Stimulated activated naive CD8-positive, alpha-beta T cell treated with anti-CD3 and anti-CD28 coated beads, Interleukin-15, amount 100 ng/mL, for 72 hours (primary cell): ENCODE measurements at regions not wholly inside any gene's neighbourhood (a gene's known extent, or its start where the extent isn't known, plus 50 kb on each side); places are given as distances from the start of the nearest gene placed in this dataset.
"Not testable (repeated sequence)": the region's sequence is repeated elsewhere in the genome, so short reads cannot be mapped to it uniquely, and the experiment has no call there.

ENCODE experiments used
- ATAC-seq: fragments of 150-1000 bp; cut with Tn5 transposase; 2 replicates; pipeline ENCODE4 v1.10.0; 2021; ENCODE audit warnings: mild to moderate bottlenecking, moderate library complexity
- DNase-seq, 2 donors: peaks; one replicate each; pipeline ENCODE4 v3.0.0; 2021 to 2022
- H3K27ac Mint-ChIP-seq, 2 donors: one replicate each; pipeline ENCODE4 v1.8.0; 2022; ENCODE audit warnings: mild to moderate bottlenecking in 2 of 2, mixed read lengths in 2 of 2, moderate library complexity in 2 of 2
- H3K27me3 Mint-ChIP-seq: one replicate; pipeline ENCODE4 v1.8.0; 2022; ENCODE audit warnings: mixed read lengths
- H3K4me1 Mint-ChIP-seq: one replicate; pipeline ENCODE4 v1.8.0; 2022; ENCODE audit warnings: mild to moderate bottlenecking, mixed read lengths
- H3K4me3 Mint-ChIP-seq, 2 donors: one replicate each; pipeline ENCODE4 v1.8.0; 2022; ENCODE audit warnings: mild to moderate bottlenecking in 2 of 2, mixed read lengths in 2 of 2, moderate library complexity in 1 of 2
- H3K9me3 Mint-ChIP-seq, 2 donors: one replicate each; pipeline ENCODE4 v1.8.0; 2022; ENCODE audit warnings: mixed read lengths in 2 of 2

- Mint-ChIP-seq H3K27me3 (no peaks in the 10 kb centered on the region), H3K4me1 (no peaks in the 10 kb centered on the region), H3K27ac (no peak overlapping the region), H3K4me3 (no peak overlapping the region), H3K9me3 (no peaks in the 10 kb centered on the region)
- ATAC-seq (no peak), DNase-seq (no peak)
Observed at GRCh38 chr3:81989274-81989673, 227.8 kb upstream of the GBE1 start.

- H3K9me3 Mint-ChIP-seq, H3K27me3 Mint-ChIP-seq, ATAC-seq, H3K27ac Mint-ChIP-seq, H3K4me1 Mint-ChIP-seq, DNase-seq, H3K4me3 Mint-ChIP-seq: not testable (repeated sequence)
Observed at GRCh38 chr3:81987412-81987811, 226.0 kb upstream of the GBE1 start.

- Mint-ChIP-seq H3K4me1 (no peaks in the 10 kb centered on the region), H3K27ac (no peak overlapping the region), H3K27me3 (no peaks in the 10 kb centered on the region), H3K4me3 (no peak overlapping the region), H3K9me3 (no peaks in the 10 kb centered on the region)
- no peak for DNase-seq
- ATAC-seq, result no peak
Observed at GRCh38 chr3:81985996-81986723, 224.7 kb upstream of the GBE1 start.

- ATAC-seq (no peak), DNase-seq (no peak)
- no peak overlapping the region for H3K4me3 Mint-ChIP-seq
- no peaks in the 10 kb centered on the region for H3K4me1 Mint-ChIP-seq
- H3K27me3 Mint-ChIP-seq, result no peaks in the 10 kb centered on the region
- H3K9me3 Mint-ChIP-seq, result no peaks in the 10 kb centered on the region
- H3K27ac Mint-ChIP-seq, result no peak overlapping the region
Observed at GRCh38 chr3:81983382-81983781, 221.9 kb upstream of the GBE1 start.

GRCh38 chr3:81980596-81981494 is 219.4 kb upstream of the GBE1 start:
- ATAC-seq, result no peak
- Mint-ChIP-seq H3K9me3 (no peaks in the 10 kb centered on the region), H3K4me3 (no peak overlapping the region), H3K4me1 (no peaks in the 10 kb centered on the region), H3K27ac (no peak overlapping the region), H3K27me3 (no peaks in the 10 kb centered on the region)
- DNase-seq, result no peak

- Mint-ChIP-seq H3K27ac (no peak overlapping the region), H3K4me1 (no peaks in the 10 kb centered on the region)
- no peak for DNase-seq
Observed at GRCh38 chr3:81974751-81975150, 213.3 kb upstream of the GBE1 start.

GRCh38 chr3:81968658-81969057 is 207.2 kb upstream of the GBE1 start:
- no peak for ATAC-seq
- Mint-ChIP-seq H3K9me3 (peaks cover 0 to 6% of the 10 kb centered on the region in 2 donors), H3K4me3 (no peak overlapping the region), H3K27me3 (peaks cover 7% of the 10 kb centered on the region), H3K27ac (no peak overlapping the region), H3K4me1 (no peaks in the 10 kb centered on the region)
- no peak for DNase-seq

More at GRCh38 chr3:81974751-81975150, 213.3 kb upstream of the GBE1 start:
- no peak for ATAC-seq
- Mint-ChIP-seq H3K9me3 (peaks cover 0 to 6% of the 10 kb centered on the region in 2 donors), H3K4me3 (no peak overlapping the region), H3K27me3 (peaks cover 7% of the 10 kb centered on the region)

GRCh38 chr3:81967393-81967792 is 205.9 kb upstream of the GBE1 start:
- peaks cover 0 to 6% of the 10 kb centered on the region in 2 donors for H3K9me3 Mint-ChIP-seq
- H3K27ac Mint-ChIP-seq, result no peak overlapping the region
- H3K4me1 Mint-ChIP-seq, result no peaks in the 10 kb centered on the region
- ATAC-seq (no peak), DNase-seq (no peak)
- H3K4me3 Mint-ChIP-seq, result no peak overlapping the region
- peaks cover 7% of the 10 kb centered on the region for H3K27me3 Mint-ChIP-seq

- Mint-ChIP-seq H3K27ac (no peak overlapping the region), H3K4me3 (no peak overlapping the region), H3K27me3 (peaks cover under 1% of the 10 kb centered on the region), H3K4me1 (no peaks in the 10 kb centered on the region), H3K9me3 (no peaks in the 10 kb centered on the region)
- DNase-seq (no peak), ATAC-seq (no peak)
Observed at GRCh38 chr3:81965696-81966095, 204.3 kb upstream of the GBE1 start.

GRCh38 chr3:81962396-81962795 is 201.0 kb upstream of the GBE1 start:
- no peak overlapping the region for H3K27ac Mint-ChIP-seq
- H3K4me3 Mint-ChIP-seq, result no peak overlapping the region
- H3K4me1 Mint-ChIP-seq, result no peaks in the 10 kb centered on the region
- peaks cover 0 to 13% of the 10 kb centered on the region in 2 donors for H3K9me3 Mint-ChIP-seq
- no peak for DNase-seq
- no peaks in the 10 kb centered on the region for H3K27me3 Mint-ChIP-seq
- ATAC-seq, result no peak

GRCh38 chr3:81958972-81959640 is 197.7 kb upstream of the GBE1 start:
- no peaks in the 10 kb centered on the region for H3K4me1 Mint-ChIP-seq
- H3K9me3 Mint-ChIP-seq, result peaks cover 0 to 13% of the 10 kb centered on the region in 2 donors
- no peak overlapping the region for H3K27ac Mint-ChIP-seq
- ATAC-seq (no peak), DNase-seq (no peak)
- no peaks in the 10 kb centered on the region for H3K27me3 Mint-ChIP-seq
- no peak overlapping the region for H3K4me3 Mint-ChIP-seq

- no peaks in the 10 kb centered on the region for H3K4me1 Mint-ChIP-seq
- H3K27ac Mint-ChIP-seq, result no peak overlapping the region
- DNase-seq (no peak), ATAC-seq (no peak)
- no peak overlapping the region for H3K4me3 Mint-ChIP-seq
- H3K27me3 Mint-ChIP-seq, result no peaks in the 10 kb centered on the region
- peaks cover 0 to 13% of the 10 kb centered on the region in 2 donors for H3K9me3 Mint-ChIP-seq
Observed at GRCh38 chr3:81955878-81956277, 194.4 kb upstream of the GBE1 start.

GRCh38 chr3:81953111-81953510 is 191.7 kb upstream of the GBE1 start:
- no peaks in the 10 kb centered on the region for H3K4me1 Mint-ChIP-seq
- ATAC-seq, result no peak
- H3K4me3 Mint-ChIP-seq, result no peak overlapping the region
- H3K27ac Mint-ChIP-seq, result no peak overlapping the region
- DNase-seq, result no peak
- peaks cover 0 to 4% of the 10 kb centered on the region in 2 donors for H3K9me3 Mint-ChIP-seq
- H3K27me3 Mint-ChIP-seq, result no peaks in the 10 kb centered on the region

GRCh38 chr3:81952141-81952540 is 190.7 kb upstream of the GBE1 start:
- no peak for ATAC-seq
- Mint-ChIP-seq H3K4me1 (no peaks in the 10 kb centered on the region), H3K4me3 (no peak overlapping the region), H3K27ac (no peak overlapping the region), H3K9me3 (no peaks in the 10 kb centered on the region), H3K27me3 (no peaks in the 10 kb centered on the region)
- DNase-seq, result no peak

GRCh38 chr3:81951636-81952035 is 190.2 kb upstream of the GBE1 start:
- Mint-ChIP-seq H3K27me3 (no peaks in the 10 kb centered on the region), H3K9me3 (no peaks in the 10 kb centered on the region), H3K4me1 (no peaks in the 10 kb centered on the region), H3K4me3 (no peak overlapping the region), H3K27ac (no peak overlapping the region)
- no peak for DNase-seq
- no peak for ATAC-seq

- no peaks in the 10 kb centered on the region for H3K9me3 Mint-ChIP-seq
- H3K27me3 Mint-ChIP-seq, result no peaks in the 10 kb centered on the region
- ATAC-seq, result no peak
- H3K27ac Mint-ChIP-seq, result no peak overlapping the region
- H3K4me1 Mint-ChIP-seq, result no peaks in the 10 kb centered on the region
- DNase-seq, result no peak
- H3K4me3 Mint-ChIP-seq, result no peak overlapping the region
Observed at GRCh38 chr3:81951106-81951505, 189.7 kb upstream of the GBE1 start.
